ENCODE measurements at regions not wholly inside any gene's neighbourhood (a gene's known extent, or its start where the extent isn't known, plus 50 kb on each side); places are given as distances from the start of the nearest gene placed in this dataset.

GRCh38 chr5:74510476-74511075 is 130.0 kb downstream of the ENC1 start:
- no peak for DNase-seq (ENCODE audit: low spot score)
- H3K27me3 Mint-ChIP-seq (ENCODE audit: unreplicated experiment): no peaks in the 10 kb centered on the region
- H3K27ac Mint-ChIP-seq (ENCODE audit: unreplicated experiment): no peak overlapping the region
- H3K4me3 Mint-ChIP-seq (ENCODE audit: unreplicated experiment): no peak overlapping the region
- TF ChIP-seq CTCF (IDR thresholded peaks at IDR 0.05; ENCODE audit: unreplicated experiment): no peak
- no peaks in the 10 kb centered on the region for H3K4me1 Mint-ChIP-seq (ENCODE audit: unreplicated experiment)
- no peaks in the 10 kb centered on the region for H3K9me3 Mint-ChIP-seq (ENCODE audit: unreplicated experiment)
- H3K36me3 Mint-ChIP-seq (ENCODE audit: low read depth, unreplicated experiment): no peaks in the 10 kb centered on the region

- no peaks in the 10 kb centered on the region for H3K9me3 Mint-ChIP-seq (ENCODE audit: unreplicated experiment)
- no peaks in the 10 kb centered on the region for H3K36me3 Mint-ChIP-seq (ENCODE audit: low read depth, unreplicated experiment)
- H3K27me3 Mint-ChIP-seq (ENCODE audit: unreplicated experiment): no peaks in the 10 kb centered on the region
- H3K4me1 Mint-ChIP-seq (ENCODE audit: unreplicated experiment): peaks cover 5% of the 10 kb centered on the region
- H3K27ac Mint-ChIP-seq (ENCODE audit: unreplicated experiment): no peak overlapping the region
- DNase-seq (ENCODE audit: low spot score): no peak
- no peak for TF ChIP-seq CTCF (IDR thresholded peaks at IDR 0.05; ENCODE audit: unreplicated experiment)
- no peak overlapping the region for H3K4me3 Mint-ChIP-seq (ENCODE audit: unreplicated experiment)
Measured at GRCh38 chr5:74507370-74508005, 133.0 kb downstream of the ENC1 start.

- Mint-ChIP-seq H3K36me3 (ENCODE audit: low read depth, unreplicated experiment) (no peaks in the 10 kb centered on the region), H3K4me1 (ENCODE audit: unreplicated experiment) (peaks cover 12% of the 10 kb centered on the region), H3K27me3 (ENCODE audit: unreplicated experiment) (peaks cover 3% of the 10 kb centered on the region), H3K9me3 (ENCODE audit: unreplicated experiment) (no peaks in the 10 kb centered on the region), H3K27ac (ENCODE audit: unreplicated experiment) (no peak overlapping the region), H3K4me3 (ENCODE audit: unreplicated experiment) (no peak overlapping the region)
- DNase-seq (ENCODE audit: low spot score): no peak
- no peak for TF ChIP-seq CTCF (IDR thresholded peaks at IDR 0.05; ENCODE audit: unreplicated experiment)
Measured at GRCh38 chr5:74506119-74506518, 134.4 kb downstream of the ENC1 start.

- DNase-seq (ENCODE audit: low spot score): no peak
- H3K4me1 Mint-ChIP-seq (ENCODE audit: unreplicated experiment): peaks cover 19% of the 10 kb centered on the region
- H3K4me3 Mint-ChIP-seq (ENCODE audit: unreplicated experiment): no peak overlapping the region
- H3K27ac Mint-ChIP-seq (ENCODE audit: unreplicated experiment): no peak overlapping the region
- H3K27me3 Mint-ChIP-seq (ENCODE audit: unreplicated experiment): peaks cover 3% of the 10 kb centered on the region
- H3K9me3 Mint-ChIP-seq (ENCODE audit: unreplicated experiment): no peaks in the 10 kb centered on the region
- no peaks in the 10 kb centered on the region for H3K36me3 Mint-ChIP-seq (ENCODE audit: low read depth, unreplicated experiment)
- TF ChIP-seq CTCF (IDR thresholded peaks at IDR 0.05; ENCODE audit: unreplicated experiment): no peak
Measured at GRCh38 chr5:74504463-74504862, 136.1 kb downstream of the ENC1 start.

- H3K27ac Mint-ChIP-seq (ENCODE audit: unreplicated experiment): peak overlapping the region; percentile 33
- no peaks in the 10 kb centered on the region for H3K36me3 Mint-ChIP-seq (ENCODE audit: low read depth, unreplicated experiment)
- peaks cover 3% of the 10 kb centered on the region for H3K27me3 Mint-ChIP-seq (ENCODE audit: unreplicated experiment)
- no peak for DNase-seq (ENCODE audit: low spot score)
- no peak overlapping the region for H3K4me3 Mint-ChIP-seq (ENCODE audit: unreplicated experiment)
- peaks cover 20% of the 10 kb centered on the region for H3K4me1 Mint-ChIP-seq (ENCODE audit: unreplicated experiment)
- TF ChIP-seq CTCF (IDR thresholded peaks at IDR 0.05; ENCODE audit: unreplicated experiment): no peak
- H3K9me3 Mint-ChIP-seq (ENCODE audit: unreplicated experiment): no peaks in the 10 kb centered on the region
Measured at GRCh38 chr5:74502479-74502950, 138.0 kb downstream of the ENC1 start.

Measured in endothelial cell (in vitro differentiated cells).